ENCODE measurements at regions not wholly inside any gene's neighbourhood (a gene's known extent, or its start where the extent isn't known, plus 50 kb on each side); places are given as distances from the start of the nearest gene placed in this dataset.
"Not testable (repeated sequence)": the region's sequence is repeated elsewhere in the genome, so short reads cannot be mapped to it uniquely, and the experiment has no call there.

GRCh38 chr16:65285128-65286048, 163.5 kb upstream of the CDH11 start:
- DNase-seq, result no peak

GRCh38 chr16:65284626-65285025, 162.8 kb upstream of the CDH11 start:
- no peak for DNase-seq

GRCh38 chr16:65283181-65283651, 161.4 kb upstream of the CDH11 start:
- no peak for DNase-seq

GRCh38 chr16:65281586-65281985, 159.7 kb upstream of the CDH11 start:
- no peak for DNase-seq

- no peak for DNase-seq
These were observed 159.1 kb upstream of the CDH11 start for GRCh38 chr16:65280845-65281512.

GRCh38 chr16:65279576-65279975, 157.7 kb upstream of the CDH11 start:
- DNase-seq, result no peak

- no peak for DNase-seq
These were observed 157.0 kb upstream of the CDH11 start for GRCh38 chr16:65278874-65279273.

GRCh38 chr16:65274566-65274965, 152.7 kb upstream of the CDH11 start:
- no peak for DNase-seq

GRCh38 chr16:65272699-65273414, 151.0 kb upstream of the CDH11 start:
- no peak for DNase-seq

- no peak for DNase-seq
These were observed 150.1 kb upstream of the CDH11 start for GRCh38 chr16:65271996-65272395.

GRCh38 chr16:65268331-65268730, 146.5 kb upstream of the CDH11 start:
- DNase-seq, result no peak

- DNase-seq, result no peak
These were observed 142.0 kb upstream of the CDH11 start for GRCh38 chr16:65263896-65264295.

GRCh38 chr16:65260746-65261145, 138.9 kb upstream of the CDH11 start:
- DNase-seq, result no peak

GRCh38 chr16:65254144-65254543, 132.3 kb upstream of the CDH11 start:
- DNase-seq, result no peak

- DNase-seq, result no peak
These were observed 127.9 kb upstream of the CDH11 start for GRCh38 chr16:65249768-65250167.

- DNase-seq, result no peak
These were observed 122.9 kb upstream of the CDH11 start for GRCh38 chr16:65244787-65245186.

GRCh38 chr16:65235339-65236177, 113.7 kb upstream of the CDH11 start:
- no peak for DNase-seq

GRCh38 chr16:65234721-65235320, 113.0 kb upstream of the CDH11 start:
- not testable (repeated sequence) for DNase-seq

- no peak for DNase-seq
These were observed 107.4 kb upstream of the CDH11 start for GRCh38 chr16:65229191-65229662.

GRCh38 chr16:65227150-65227835, 105.4 kb upstream of the CDH11 start:
- DNase-seq, result no peak

GRCh38 chr16:65226077-65226476, 104.2 kb upstream of the CDH11 start:
- DNase-seq, result no peak
